GM12875 (cell line): ENCODE measurements at regions not wholly inside any gene's neighbourhood (a gene's known extent, or its start where the extent isn't known, plus 50 kb on each side); places are given as distances from the start of the nearest gene placed in this dataset.
"Not testable (repeated sequence)": the region's sequence is repeated elsewhere in the genome, so short reads cannot be mapped to it uniquely, and the experiment has no call there.

Experiments
- H3K4me3 ChIP-seq: one replicate; pipeline ENCODE4 v1.5.1; 2011; ENCODE audit warnings: low read depth, low read length, control low read depth
- CTCF ChIP-seq: IDR thresholded peaks from 2 replicates; pipeline ENCODE4 v1.5.1; 2011; ENCODE audit warnings: low read depth, mild to moderate bottlenecking, control low read depth, inconsistent platforms, low read length, moderate library complexity, borderline replicate concordance; ENCODE audit not compliant: insufficient read depth

GRCh38 chr4:141331534-141332358 lies 111.1 kb downstream of the ZNF330 start:
- no peak for TF ChIP-seq CTCF
- H3K4me3 ChIP-seq: no peak overlapping the region

DNA sequence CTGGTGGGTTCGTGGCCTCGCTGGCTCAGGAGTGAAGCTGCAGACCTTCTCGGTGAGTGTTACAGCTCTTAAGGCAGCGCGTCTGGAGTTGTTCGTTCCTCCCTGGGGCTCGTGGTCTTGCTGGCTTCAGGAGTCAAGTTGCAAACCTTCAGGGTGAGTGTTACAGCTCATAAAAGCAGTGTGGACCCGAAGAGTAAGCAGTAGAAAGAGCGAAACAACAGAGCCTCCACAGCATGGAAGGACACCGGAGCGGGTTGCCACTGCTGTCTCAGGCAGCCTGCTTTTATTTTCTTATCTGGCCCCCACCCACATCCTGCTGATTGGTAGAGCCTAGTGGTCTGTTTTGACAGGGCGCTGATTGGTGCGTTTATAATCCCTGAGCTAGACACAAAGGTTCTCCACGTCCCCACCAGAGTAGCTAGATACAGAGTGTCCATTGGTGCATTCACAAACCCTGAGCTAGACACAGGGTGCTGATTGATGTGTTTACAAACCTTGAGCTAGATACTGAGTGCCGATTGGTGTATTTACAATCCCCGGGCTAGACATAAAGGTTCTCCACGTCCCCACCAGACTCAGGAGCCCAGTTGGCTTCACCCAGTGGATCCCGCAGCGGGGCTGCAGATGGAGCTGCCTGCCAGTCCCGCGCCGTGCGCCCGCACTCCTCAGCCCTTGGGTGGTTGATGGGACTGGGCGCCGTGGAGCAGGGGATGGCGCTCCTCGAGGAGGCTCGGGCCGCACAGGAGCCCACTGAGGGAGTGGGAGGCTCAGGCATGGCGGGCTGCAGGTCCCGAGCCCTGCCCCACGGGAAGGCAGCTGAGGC lies 111.9 kb downstream of the ZNF330 start:
- not testable (repeated sequence) for H3K4me3 ChIP-seq

GRCh38 chr4:141333456-141334230 lies 112.9 kb downstream of the ZNF330 start:
- H3K4me3 ChIP-seq: not testable (repeated sequence)

DNA sequence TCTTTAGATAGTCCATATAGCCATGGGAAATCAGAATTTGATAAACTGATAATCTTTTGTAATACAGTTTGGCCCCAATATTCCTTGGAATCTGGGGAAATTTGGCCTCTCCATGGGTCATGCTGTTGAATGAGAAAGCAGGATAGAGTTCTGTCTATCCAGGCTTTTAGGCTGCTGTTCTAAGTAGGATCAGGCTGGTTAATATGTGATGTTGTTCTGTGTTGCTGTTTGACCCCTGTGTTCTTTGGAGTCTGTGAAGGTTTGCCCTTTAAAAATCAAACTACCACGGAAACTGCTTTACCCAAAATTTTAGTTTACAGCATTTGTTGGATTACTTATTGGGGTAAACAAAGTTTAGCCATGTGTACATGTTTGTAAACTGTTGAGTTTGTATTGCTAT lies 114.5 kb downstream of the ZNF330 start:
- TF ChIP-seq CTCF: no peak
- no peak overlapping the region for H3K4me3 ChIP-seq

- TF ChIP-seq CTCF: no peak
- no peak overlapping the region for H3K4me3 ChIP-seq
These were observed 117.5 kb downstream of the ZNF330 start for GRCh38 chr4:141338238-141338637.

DNA sequence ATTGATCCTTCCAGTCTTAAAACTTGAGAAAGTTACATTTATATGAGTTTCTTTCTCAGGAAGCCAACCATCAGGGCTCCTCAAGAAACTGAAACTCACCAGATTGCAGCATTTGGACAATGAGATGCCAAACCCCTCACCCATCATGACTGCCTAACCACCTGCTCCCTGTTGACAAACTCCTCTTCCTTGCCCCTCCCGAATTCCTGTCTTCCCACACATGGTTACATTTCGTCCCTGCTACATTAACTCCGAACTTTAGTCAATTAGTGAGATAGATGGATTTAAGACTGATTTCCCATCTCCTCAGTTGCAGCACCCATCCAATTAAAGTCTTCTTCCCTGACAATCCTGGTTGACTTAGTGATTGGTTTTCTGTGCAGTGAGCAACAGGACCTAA lies 118.7 kb downstream of the ZNF330 start:
- H3K4me3 ChIP-seq: no peak overlapping the region
- no peak for TF ChIP-seq CTCF

GRCh38 chr4:141339966-141340365 lies 119.3 kb downstream of the ZNF330 start:
- no peak for TF ChIP-seq CTCF
- H3K4me3 ChIP-seq: no peak overlapping the region

DNA sequence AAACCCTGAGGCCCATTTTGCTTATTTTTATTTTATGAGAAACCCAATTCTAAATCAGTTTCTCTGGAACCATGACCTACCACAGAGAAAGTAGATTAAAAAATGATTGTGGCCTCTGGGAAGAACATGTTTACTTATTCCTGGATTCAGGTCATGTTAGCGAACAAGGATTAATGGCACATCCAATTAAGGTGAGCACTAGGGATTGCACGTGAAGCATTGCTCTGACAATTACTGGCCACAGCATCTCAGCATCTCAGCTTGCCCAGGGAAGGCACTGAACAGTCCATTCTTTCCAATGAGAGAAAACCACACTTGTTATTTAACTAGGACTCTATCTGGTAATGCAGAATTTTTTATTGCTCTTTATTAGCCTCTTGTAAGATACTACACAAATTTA lies 119.8 kb downstream of the ZNF330 start:
- no peak for TF ChIP-seq CTCF
- no peak overlapping the region for H3K4me3 ChIP-seq
